ENCODE measurements at regions not wholly inside any gene's neighbourhood (a gene's known extent, or its start where the extent isn't known, plus 50 kb on each side); places are given as distances from the start of the nearest gene placed in this dataset.

- TF ChIP-seq TAF1 (IDR thresholded peaks at IDR 0.05; ENCODE audit: borderline replicate concordance, low read depth, low read length) (no peak), BMI1 (IDR thresholded peaks at IDR 0.05; ENCODE audit: borderline replicate concordance) (no peak), CEBPZ (IDR thresholded peaks at IDR 0.05; ENCODE audit: low read depth, low read length) (no peak)
Observed at GRCh38 chr16:64782484-64782883, 339.4 kb downstream of the CDH11 start (continued).

GRCh38 chr16:64780445-64780844 lies 341.4 kb downstream of the CDH11 start:
- ATAC-seq = no peak
- BruUV-seq (replicated peaks) = no TSS peak
- H3K79me2 ChIP-seq (ENCODE audit: control insufficient read depth, insufficient read depth, low read length) = no peaks in the 10 kb centered on the region
- H3K36me3 ChIP-seq (ENCODE audit: control insufficient read depth in 2 of 2, insufficient read depth in 2 of 2, low read length in 1 of 2) = no peaks in the 10 kb centered on the region
- no peaks in the 10 kb centered on the region for H3K27me3 ChIP-seq (replicated peaks in 1 of 2; ENCODE audit: control insufficient read depth in 2 of 2, insufficient read depth in 2 of 2, low read length in 1 of 2)
- in situ Hi-C loops (cut with MboI) (no loop called here), intact Hi-C loops (cut with micrococcal nuclease; ENCODE audit: unreplicated experiment) (no loop called here)
- ChIA-PET CTCF (no interaction called here), POLR2A (interaction anchor here (0.6 kb wide), 1 partner anchor 67 kb away, joined by 3 read pairs; no protein-coding TSS in a partner anchor), SMC1A (ENCODE audit: uncharacterized antibody, unreplicated experiment) (no interaction called here), RAD21 (ENCODE audit: unreplicated experiment) (no interaction called here)
- no peak overlapping the region for H3K4me2 ChIP-seq (ENCODE audit: control insufficient read depth, insufficient read depth)
- WGBS (ENCODE audit: insufficient coverage, insufficient replicate concordance, low lambda C conversion rate, missing lambda C conversion rate) = 0% methylated on average over 3 of the region's 3 CpGs
- H3K27ac ChIP-seq (ENCODE audit: control insufficient read depth, insufficient read depth) = no peak overlapping the region
- no peak overlapping the region for H2AFZ ChIP-seq (ENCODE audit: control insufficient read depth, low read depth, low read length)
- H3K4me1 ChIP-seq (ENCODE audit: control insufficient read depth, insufficient read depth, low read length) = no peaks in the 10 kb centered on the region
- no peaks in the 10 kb centered on the region for H4K20me1 ChIP-seq (ENCODE audit: control insufficient read depth, insufficient read depth)
- H3K9me3 ChIP-seq (replicated peaks; ENCODE audit: control insufficient read depth, insufficient read depth, low read length) = no peaks in the 10 kb centered on the region
- H3K9ac ChIP-seq (ENCODE audit: control insufficient read depth, insufficient read depth, low read length) = no peak overlapping the region
- no peak for DNase-seq (ENCODE audit: low read depth, low spot score)
- H3K4me3 ChIP-seq = no peak overlapping the region
- no peak for FAIRE-seq
- TF ChIP-seq CTCF (IDR thresholded peaks at IDR 0.05 in 2 of 3, conservative IDR thresholded peaks at IDR 0.05 in 1 of 3; ENCODE audit: control insufficient read depth in 2 of 3, extremely low read depth in 1 of 3, insufficient read depth in 1 of 3, low read depth in 3 of 3, low read length in 3 of 3) = no peak
- no peak for TF ChIP-seq STAT3 (IDR thresholded peaks at IDR 0.05; ENCODE audit: low read depth, low read length)
- TF ChIP-seq E2F4 (IDR thresholded peaks at IDR 0.05; ENCODE audit: low read depth, low read length) = no peak
- TF ChIP-seq EGR1 (IDR thresholded peaks at IDR 0.05; ENCODE audit: borderline replicate concordance in 1 of 2, low read depth in 2 of 2, low read length in 2 of 2) = no peak
- TF ChIP-seq SUZ12 (IDR thresholded peaks at IDR 0.05; ENCODE audit: unreplicated experiment) = no peak
- no peak for TF ChIP-seq ZBTB11 (CRISPR knock-in tag; IDR thresholded peaks at IDR 0.05)
- TF ChIP-seq RAD21 (IDR thresholded peaks at IDR 0.05; ENCODE audit: insufficient read depth, low read depth, low read length) = no peak
- TF ChIP-seq JUNB (IDR thresholded peaks at IDR 0.05) = no peak
